PC-9 (cell line): ENCODE measurements at regions not wholly inside any gene's neighbourhood (a gene's known extent, or its start where the extent isn't known, plus 50 kb on each side); places are given as distances from the start of the nearest gene placed in this dataset.

Experiments
- EZH2 ChIP-seq: fragments of 200-600 bp; sonication (generic); IDR thresholded peaks from 2 replicates; pipeline ENCODE4 v1.8.0; 2017; ENCODE audit warnings: antibody characterized with exemption, low read depth
- TF ChIP-seq, protein P1 (sequence below): fragments of 200-600 bp; sonication (generic); conservative IDR thresholded peaks from 2 replicates; pipeline ENCODE4 v1.6.1; 2017; ENCODE audit warnings: mixed run types, antibody characterized with exemption, mild to moderate bottlenecking, moderate library complexity

DNA sequence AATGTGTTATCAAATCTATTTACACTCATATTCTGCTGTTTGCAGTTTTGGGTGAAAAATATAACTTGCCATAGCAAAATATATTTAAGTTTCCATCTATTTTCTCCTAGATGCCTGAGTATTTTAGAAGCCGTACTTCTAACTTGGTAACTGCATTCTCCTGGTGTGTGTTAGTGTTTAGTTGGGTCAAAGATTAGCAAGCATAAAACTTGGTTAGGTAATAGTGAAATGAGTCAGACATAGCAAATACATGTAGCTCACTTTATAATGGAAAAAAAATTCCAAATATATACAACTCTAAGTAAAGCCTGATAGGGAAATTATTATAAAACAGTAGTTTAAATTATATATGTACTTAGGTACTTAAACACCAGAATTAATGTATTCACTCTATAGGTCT, 640.7 kb upstream of the ST8SIA4 start:
- TF ChIP-seq, protein P1, sequence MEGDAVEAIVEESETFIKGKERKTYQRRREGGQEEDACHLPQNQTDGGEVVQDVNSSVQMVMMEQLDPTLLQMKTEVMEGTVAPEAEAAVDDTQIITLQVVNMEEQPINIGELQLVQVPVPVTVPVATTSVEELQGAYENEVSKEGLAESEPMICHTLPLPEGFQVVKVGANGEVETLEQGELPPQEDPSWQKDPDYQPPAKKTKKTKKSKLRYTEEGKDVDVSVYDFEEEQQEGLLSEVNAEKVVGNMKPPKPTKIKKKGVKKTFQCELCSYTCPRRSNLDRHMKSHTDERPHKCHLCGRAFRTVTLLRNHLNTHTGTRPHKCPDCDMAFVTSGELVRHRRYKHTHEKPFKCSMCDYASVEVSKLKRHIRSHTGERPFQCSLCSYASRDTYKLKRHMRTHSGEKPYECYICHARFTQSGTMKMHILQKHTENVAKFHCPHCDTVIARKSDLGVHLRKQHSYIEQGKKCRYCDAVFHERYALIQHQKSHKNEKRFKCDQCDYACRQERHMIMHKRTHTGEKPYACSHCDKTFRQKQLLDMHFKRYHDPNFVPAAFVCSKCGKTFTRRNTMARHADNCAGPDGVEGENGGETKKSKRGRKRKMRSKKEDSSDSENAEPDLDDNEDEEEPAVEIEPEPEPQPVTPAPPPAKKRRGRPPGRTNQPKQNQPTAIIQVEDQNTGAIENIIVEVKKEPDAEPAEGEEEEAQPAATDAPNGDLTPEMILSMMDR = no peak
- TF ChIP-seq EZH2 = no peak
